Activated naive CD8-positive, alpha-beta T cell treated with anti-CD3 and anti-CD28 coated beads, Interleukin-2, amount 10 ng/mL, durations not matched to agents 7 days and 5 days (primary cell): ENCODE measurements at regions not wholly inside any gene's neighbourhood (a gene's known extent, or its start where the extent isn't known, plus 50 kb on each side); places are given as distances from the start of the nearest gene placed in this dataset.

Experiments
- ATAC-seq: fragments of 150-1000 bp; cut with Tn5 transposase; one replicate; pipeline ENCODE4 v1.10.0; 2021; ENCODE audit warnings: low read depth, moderate library complexity
- POLR2A ChIA-PET: fragments of 350-600 bp; sonication (Branson Sonifier 250); formaldehyde crosslinking; loops from one replicate; lab custom pipeline; 2021; ENCODE audit warnings: antibody characterized with exemption; lab: Charles Lee
- DNase-seq: peaks from one replicate; pipeline ENCODE4 v3.0.0; 2021
- H3K27ac Mint-ChIP-seq: one replicate; pipeline ENCODE4 v1.8.0; 2022; ENCODE audit warnings: mild to moderate bottlenecking, mixed read lengths
- H3K27me3 Mint-ChIP-seq: one replicate; pipeline ENCODE4 v1.8.0; 2022; ENCODE audit warnings: mild to moderate bottlenecking, moderate library complexity, mixed read lengths
- H3K36me3 Mint-ChIP-seq: one replicate; pipeline ENCODE4 v1.8.0; 2021; ENCODE audit warnings: mild to moderate bottlenecking, mixed read lengths
- H3K4me1 Mint-ChIP-seq: one replicate; pipeline ENCODE4 v1.8.0; 2021; ENCODE audit warnings: mixed read lengths
- H3K4me3 Mint-ChIP-seq: one replicate; pipeline ENCODE4 v1.8.0; 2022; ENCODE audit warnings: mild to moderate bottlenecking, moderate library complexity, mixed read lengths
- H3K9me3 Mint-ChIP-seq: one replicate; pipeline ENCODE4 v1.8.0; 2021; ENCODE audit warnings: mixed read lengths

- ATAC-seq (no peak), DNase-seq (no peak)
- Mint-ChIP-seq H3K9me3 (no peaks in the 10 kb centered on the region), H3K27me3 (no peaks in the 10 kb centered on the region), H3K27ac (no peak overlapping the region), H3K4me1 (peaks cover 35% of the 10 kb centered on the region), H3K4me3 (no peak overlapping the region), H3K36me3 (peaks cover 11% of the 10 kb centered on the region)
- POLR2A ChIA-PET = interaction anchor here (0.6 kb wide), 1 partner anchor 57 kb away, joined by 3 read pairs; no protein-coding TSS in a partner anchor
Observed at GRCh38 chr7:130995252-130996081, 261.5 kb upstream of the KLF14 start.

DNA sequence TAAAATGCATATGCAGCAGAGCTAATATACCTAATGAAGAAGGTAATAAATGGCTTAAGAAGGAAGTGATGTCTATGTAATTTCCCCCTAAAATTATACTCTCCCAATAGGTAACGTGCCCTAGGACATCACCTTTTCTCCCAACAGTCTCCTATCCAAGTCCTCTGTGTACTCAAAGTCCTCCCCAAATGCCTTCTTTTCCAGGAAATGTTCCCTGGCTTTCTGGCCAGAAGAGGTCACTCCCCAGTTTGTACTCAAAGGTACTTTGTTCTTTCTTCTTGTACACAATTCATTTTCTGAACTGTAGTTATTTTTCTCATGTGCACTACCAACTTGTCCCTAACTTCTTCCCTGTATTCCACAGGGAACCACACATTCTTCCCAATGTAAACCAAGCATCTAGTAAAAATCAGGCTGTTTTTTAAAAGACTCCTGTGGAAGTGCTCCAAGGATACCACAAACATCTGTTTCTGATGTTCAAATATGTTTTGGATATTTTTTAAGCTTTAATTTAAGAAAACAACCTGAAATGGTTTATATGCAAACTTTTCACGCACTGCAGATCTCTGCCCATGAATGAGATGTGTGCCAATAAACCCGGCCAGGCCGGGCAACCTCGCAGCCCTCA is 262.3 kb upstream of the KLF14 start:
- no peaks in the 10 kb centered on the region for H3K27me3 Mint-ChIP-seq
- peaks cover 32% of the 10 kb centered on the region for H3K4me1 Mint-ChIP-seq
- H3K36me3 Mint-ChIP-seq = peaks cover 8% of the 10 kb centered on the region
- H3K4me3 Mint-ChIP-seq = peak overlapping the region; percentile 31
- POLR2A ChIA-PET = no interaction called here
- H3K9me3 Mint-ChIP-seq = no peaks in the 10 kb centered on the region
- DNase-seq (no peak), ATAC-seq (no peak)
- H3K27ac Mint-ChIP-seq = peak overlapping the region; percentile 47

DNA sequence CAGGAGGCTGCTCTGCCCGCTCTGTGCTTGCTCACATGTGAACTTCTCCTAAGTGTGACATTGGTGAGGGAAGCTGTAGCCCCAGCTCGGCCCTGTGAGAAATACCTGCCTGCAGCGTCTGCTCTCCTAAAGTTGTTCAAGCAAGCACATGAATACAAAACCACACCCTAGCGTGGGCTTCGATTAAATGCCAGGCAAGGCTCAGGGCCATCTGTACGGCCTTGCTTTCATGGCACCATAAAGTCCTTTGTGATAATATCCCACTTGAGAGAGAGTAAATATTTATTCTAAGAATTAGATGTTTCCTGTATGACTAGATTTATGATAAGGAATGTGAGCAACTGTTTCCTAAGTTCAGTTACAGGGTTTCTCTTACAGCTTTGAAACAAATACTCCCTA is 262.8 kb upstream of the KLF14 start:
- H3K27ac Mint-ChIP-seq = peak overlapping the region; percentile 22
- peaks cover 29% of the 10 kb centered on the region for H3K4me1 Mint-ChIP-seq
- ATAC-seq (peak; percentile 72), DNase-seq (no peak)
- H3K9me3 Mint-ChIP-seq = no peaks in the 10 kb centered on the region
- H3K27me3 Mint-ChIP-seq = no peaks in the 10 kb centered on the region
- H3K4me3 Mint-ChIP-seq = peak overlapping the region; percentile 31
- H3K36me3 Mint-ChIP-seq = peaks cover 11% of the 10 kb centered on the region
- POLR2A ChIA-PET = no interaction called here

GRCh38 chr7:130998993-130999602 is 265.1 kb upstream of the KLF14 start:
- POLR2A ChIA-PET = no interaction called here
- peaks cover 19% of the 10 kb centered on the region for H3K36me3 Mint-ChIP-seq
- H3K27me3 Mint-ChIP-seq = no peaks in the 10 kb centered on the region
- H3K9me3 Mint-ChIP-seq = peaks cover 7% of the 10 kb centered on the region
- DNase-seq (no peak), ATAC-seq (no peak)
- H3K4me1 Mint-ChIP-seq = peaks cover 26% of the 10 kb centered on the region
- H3K27ac Mint-ChIP-seq = peak overlapping the region; percentile 20
- H3K4me3 Mint-ChIP-seq = no peak overlapping the region

DNA sequence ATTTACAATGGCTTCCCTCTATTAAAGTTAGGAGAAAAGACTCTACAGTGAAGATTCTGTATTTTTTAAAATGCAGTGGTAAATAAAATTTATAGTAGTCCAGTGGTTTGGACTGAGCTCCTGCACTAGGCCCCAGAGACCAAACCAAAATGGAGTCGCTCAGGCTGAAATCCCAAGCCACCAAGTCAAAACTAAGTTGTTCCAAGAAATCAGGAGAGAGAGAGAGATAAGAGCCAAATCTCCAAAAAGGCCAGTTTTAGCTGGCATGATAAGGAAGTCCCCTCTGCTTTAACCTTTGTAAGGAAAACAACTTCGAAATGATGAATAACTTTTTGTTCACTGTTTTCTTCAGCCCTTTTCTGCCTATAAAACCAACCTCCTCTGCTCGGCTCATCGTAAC is 265.9 kb upstream of the KLF14 start:
- H3K4me1 Mint-ChIP-seq = peaks cover 28% of the 10 kb centered on the region
- H3K36me3 Mint-ChIP-seq = peaks cover 22% of the 10 kb centered on the region
- H3K27me3 Mint-ChIP-seq = no peaks in the 10 kb centered on the region
- no peak overlapping the region for H3K4me3 Mint-ChIP-seq
- peak overlapping the region; percentile 46 for H3K27ac Mint-ChIP-seq
- POLR2A ChIA-PET = no interaction called here
- DNase-seq = no peak
- H3K9me3 Mint-ChIP-seq = peaks cover 7% of the 10 kb centered on the region
- no peak for ATAC-seq

DNA sequence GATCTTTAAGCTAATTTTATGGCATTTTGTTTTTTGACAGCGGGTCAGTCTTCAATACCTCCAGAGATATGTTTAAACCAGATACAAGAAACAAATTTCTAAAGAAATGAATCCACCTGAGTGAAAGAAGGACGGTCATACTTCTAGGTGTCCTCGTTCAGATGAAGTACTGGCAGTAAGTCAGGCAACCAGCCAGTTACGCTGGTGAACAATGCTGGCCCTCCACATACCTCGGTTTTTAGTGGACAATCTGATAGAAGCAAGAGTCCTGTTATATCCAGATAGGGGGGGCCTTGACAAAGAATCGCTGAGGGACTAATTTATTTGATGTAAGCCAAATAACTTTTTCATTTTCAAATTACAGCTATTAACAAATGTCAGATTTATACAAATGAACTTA is 266.4 kb upstream of the KLF14 start:
- ATAC-seq (no peak), DNase-seq (no peak)
- POLR2A ChIA-PET = no interaction called here
- Mint-ChIP-seq H3K4me3 (no peak overlapping the region), H3K4me1 (peaks cover 29% of the 10 kb centered on the region), H3K27me3 (no peaks in the 10 kb centered on the region), H3K9me3 (peaks cover 10% of the 10 kb centered on the region), H3K27ac (no peak overlapping the region), H3K36me3 (peaks cover 25% of the 10 kb centered on the region)

- Mint-ChIP-seq H3K4me3 (no peak overlapping the region), H3K36me3 (peaks cover 28% of the 10 kb centered on the region), H3K27me3 (no peaks in the 10 kb centered on the region), H3K9me3 (peaks cover 13% of the 10 kb centered on the region), H3K27ac (no peak overlapping the region), H3K4me1 (peaks cover 29% of the 10 kb centered on the region)
- ATAC-seq (no peak), DNase-seq (no peak)
- POLR2A ChIA-PET = no interaction called here
Observed at GRCh38 chr7:131000873-131001272, 266.9 kb upstream of the KLF14 start.

- Mint-ChIP-seq H3K36me3 (peaks cover 28% of the 10 kb centered on the region), H3K4me1 (peaks cover 23% of the 10 kb centered on the region), H3K9me3 (peaks cover 13% of the 10 kb centered on the region), H3K4me3 (no peak overlapping the region), H3K27me3 (no peaks in the 10 kb centered on the region), H3K27ac (no peak overlapping the region)
- no peak for ATAC-seq
- POLR2A ChIA-PET = interaction anchor here (0.5 to 1.7 kb wide), 3 partner anchors 20 to 106 kb away, joined by 3 to 5 read pairs (median 3); no protein-coding TSS in a partner anchor
- no peak for DNase-seq
Observed at GRCh38 chr7:131002600-131002999, 268.6 kb upstream of the KLF14 start.

GRCh38 chr7:131003634-131004033 is 269.6 kb upstream of the KLF14 start:
- H3K27ac Mint-ChIP-seq = no peak overlapping the region
- no peaks in the 10 kb centered on the region for H3K27me3 Mint-ChIP-seq
- H3K4me3 Mint-ChIP-seq = no peak overlapping the region
- DNase-seq = no peak
- peaks cover 13% of the 10 kb centered on the region for H3K9me3 Mint-ChIP-seq
- POLR2A ChIA-PET = no interaction called here
- no peak for ATAC-seq
- H3K36me3 Mint-ChIP-seq = peaks cover 24% of the 10 kb centered on the region
- H3K4me1 Mint-ChIP-seq = peaks cover 23% of the 10 kb centered on the region

DNA sequence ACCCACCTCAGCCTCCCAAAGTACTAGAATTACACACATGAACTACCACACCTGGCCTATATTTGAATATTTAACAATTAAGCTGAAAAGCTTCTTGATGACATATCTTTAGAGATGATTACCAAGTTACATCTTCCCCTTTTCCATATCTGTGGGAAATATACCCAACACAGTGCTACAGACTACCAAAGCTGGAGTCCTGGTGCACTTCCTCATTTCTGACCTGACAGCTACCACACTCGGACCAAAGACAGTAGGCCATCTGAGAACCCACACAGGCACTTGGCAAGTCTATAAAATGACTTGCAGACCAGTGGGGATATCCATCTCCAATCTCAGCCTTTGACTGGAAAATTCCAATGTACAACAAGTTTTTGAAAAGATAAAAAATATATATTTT is 270.4 kb upstream of the KLF14 start:
- DNase-seq (no peak), ATAC-seq (no peak)
- no peaks in the 10 kb centered on the region for H3K27me3 Mint-ChIP-seq
- POLR2A ChIA-PET = no interaction called here
- H3K4me3 Mint-ChIP-seq = no peak overlapping the region
- H3K4me1 Mint-ChIP-seq = peaks cover 26% of the 10 kb centered on the region
- peaks cover 21% of the 10 kb centered on the region for H3K36me3 Mint-ChIP-seq
- H3K9me3 Mint-ChIP-seq = peaks cover 13% of the 10 kb centered on the region
- H3K27ac Mint-ChIP-seq = no peak overlapping the region

DNA sequence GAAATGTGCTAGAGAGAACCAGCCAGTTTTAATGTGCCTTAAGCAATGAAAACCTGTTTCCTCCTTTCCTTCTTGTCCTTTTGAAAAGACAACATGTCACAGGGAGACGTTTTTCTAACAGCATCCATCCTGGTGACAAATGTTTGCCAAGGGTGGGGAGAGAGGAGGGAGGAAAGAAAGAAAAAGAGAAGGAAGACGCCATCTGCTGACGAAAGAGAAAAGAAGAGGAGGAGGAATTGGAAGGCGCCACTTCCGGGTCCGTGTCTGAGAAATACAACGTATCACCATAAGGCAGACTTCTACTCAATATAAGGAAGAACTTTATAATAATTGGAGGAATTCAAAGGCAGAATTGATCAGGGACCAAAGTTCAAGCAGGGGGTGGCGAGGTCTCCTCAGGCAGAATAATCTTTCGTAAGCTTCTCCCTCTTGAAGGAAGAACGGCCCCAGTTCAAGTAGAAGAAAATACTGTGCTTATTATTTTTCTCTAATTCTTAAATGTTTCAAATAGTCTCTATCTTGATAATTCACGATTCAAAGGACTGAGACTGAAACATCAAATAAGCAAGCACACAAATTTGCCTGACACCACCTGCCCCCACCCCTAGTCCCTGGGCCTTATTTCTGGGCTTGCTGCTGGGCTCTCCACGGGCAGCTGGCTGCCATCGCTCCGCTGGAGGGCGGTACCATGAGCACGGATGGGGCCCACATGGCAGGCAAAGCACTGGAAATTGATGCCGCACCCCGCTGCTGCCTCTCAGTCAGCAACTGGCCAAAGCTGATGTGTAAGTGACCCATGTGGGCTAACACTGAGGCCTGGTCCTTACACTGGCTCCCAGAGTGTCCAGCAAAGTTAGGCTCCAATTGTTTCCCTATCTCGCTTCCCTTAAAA is 273.7 kb upstream of the KLF14 start:
- DNase-seq (no peak), ATAC-seq (peak; percentile 62)
- POLR2A ChIA-PET = interaction anchor here (0.8 to 1.5 kb wide), 5 partner anchors 19 to 113 kb away, joined by 3 to 5 read pairs (median 4); no protein-coding TSS in a partner anchor
- H3K4me3 Mint-ChIP-seq = peak overlapping the region; percentile 67
- peaks cover 55% of the 10 kb centered on the region for H3K4me1 Mint-ChIP-seq
- peaks cover 8% of the 10 kb centered on the region for H3K9me3 Mint-ChIP-seq
- H3K27me3 Mint-ChIP-seq = no peaks in the 10 kb centered on the region
- peak overlapping the region; percentile 97 for H3K27ac Mint-ChIP-seq
- peaks cover 12% of the 10 kb centered on the region for H3K36me3 Mint-ChIP-seq

- Mint-ChIP-seq H3K9me3 (peaks cover 6% of the 10 kb centered on the region), H3K27me3 (no peaks in the 10 kb centered on the region), H3K36me3 (peaks cover 9% of the 10 kb centered on the region), H3K4me3 (peak overlapping the region; percentile 36), H3K27ac (peak overlapping the region; percentile 74), H3K4me1 (peaks cover 66% of the 10 kb centered on the region)
- DNase-seq (no peak), ATAC-seq (no peak)
- POLR2A ChIA-PET = interaction anchor here (1.1 to 1.3 kb wide), 2 partner anchors 47 to 49 kb away, joined by 3 to 5 read pairs; no protein-coding TSS in a partner anchor
Observed at GRCh38 chr7:131008840-131009711, 275.1 kb upstream of the KLF14 start.
